ENCODE measurements at regions not wholly inside any gene's neighbourhood (a gene's known extent, or its start where the extent isn't known, plus 50 kb on each side); places are given as distances from the start of the nearest gene placed in this dataset.

- no peak for DNase-seq
Observed at GRCh38 chr4:149029056-149029651, 586.9 kb upstream of the NR3C2 start.

- DNase-seq, result no peak
Observed at GRCh38 chr4:149026696-149027095, 584.5 kb upstream of the NR3C2 start.

GRCh38 chr4:149017002-149017734 lies 575.0 kb upstream of the NR3C2 start:
- DNase-seq, result no peak

GRCh38 chr4:149009223-149009622 lies 567.0 kb upstream of the NR3C2 start:
- no peak for DNase-seq

- DNase-seq, result no peak
Observed at GRCh38 chr4:149008415-149009025, 566.3 kb upstream of the NR3C2 start.

- DNase-seq, result no peak
Observed at GRCh38 chr4:149005191-149005590, 563.0 kb upstream of the NR3C2 start.

GRCh38 chr4:148999924-149000323 lies 557.7 kb upstream of the NR3C2 start:
- no peak for DNase-seq

GRCh38 chr4:148998719-148999118 lies 556.5 kb upstream of the NR3C2 start:
- DNase-seq, result no peak

GRCh38 chr4:148986951-148987350 lies 544.7 kb upstream of the NR3C2 start:
- DNase-seq, result no peak

- no peak for DNase-seq
Observed at GRCh38 chr4:148984951-148985350, 542.7 kb upstream of the NR3C2 start.

GRCh38 chr4:148982200-148982599 lies 540.0 kb upstream of the NR3C2 start:
- no peak for DNase-seq

- no peak for DNase-seq
Observed at GRCh38 chr4:148980782-148981480, 538.7 kb upstream of the NR3C2 start.

GRCh38 chr4:148978301-148978700 lies 536.1 kb upstream of the NR3C2 start:
- no peak for DNase-seq

GRCh38 chr4:148975464-148975863 lies 533.2 kb upstream of the NR3C2 start:
- DNase-seq, result no peak

GRCh38 chr4:148965080-148965479 lies 522.9 kb upstream of the NR3C2 start:
- DNase-seq, result no peak

GRCh38 chr4:148964456-148964855 lies 522.2 kb upstream of the NR3C2 start:
- no peak for DNase-seq

GRCh38 chr4:148962539-148963290 lies 520.5 kb upstream of the NR3C2 start:
- DNase-seq, result no peak

GRCh38 chr4:148961526-148961925 lies 519.3 kb upstream of the NR3C2 start:
- DNase-seq, result no peak

GRCh38 chr4:148958317-148958716 lies 516.1 kb upstream of the NR3C2 start:
- no peak for DNase-seq

GRCh38 chr4:148955564-148956297 lies 513.5 kb upstream of the NR3C2 start:
- no peak for DNase-seq

- no peak for DNase-seq
Observed at GRCh38 chr4:148954011-148954749, 512.0 kb upstream of the NR3C2 start.

GRCh38 chr4:148951346-148951745 lies 509.1 kb upstream of the NR3C2 start:
- DNase-seq, result no peak
